Activated CD4-positive, alpha-beta T cell treated with anti-CD3 and anti-CD28 coated beads for 4 hours (primary cell): ENCODE measurements at regions not wholly inside any gene's neighbourhood (a gene's known extent, or its start where the extent isn't known, plus 50 kb on each side); places are given as distances from the start of the nearest gene placed in this dataset.

ENCODE experiments used
- DNase-seq, 2 donors: peaks; one replicate each; pipeline ENCODE4 v3.0.0-alpha.2; 2020

DNA sequence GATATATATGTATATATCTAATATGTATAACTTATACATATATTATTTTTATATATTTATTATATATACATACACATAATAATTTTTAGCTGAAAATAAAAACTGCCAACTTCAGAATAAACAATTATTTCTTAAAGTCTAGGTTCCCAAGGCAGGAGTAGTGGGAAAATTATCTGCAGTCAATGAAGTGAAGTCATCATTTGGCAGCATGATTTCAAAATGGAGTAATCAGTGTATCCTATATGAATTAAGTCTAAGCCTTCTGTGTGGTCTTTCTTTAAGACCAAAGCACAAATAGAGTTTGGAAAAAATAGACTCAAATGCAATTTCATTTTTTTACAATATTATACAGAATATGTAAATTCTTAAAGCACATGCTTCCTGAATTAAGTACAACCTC lies 251.0 kb downstream of the SAMD5 start:
- DNase-seq: no peak

DNA sequence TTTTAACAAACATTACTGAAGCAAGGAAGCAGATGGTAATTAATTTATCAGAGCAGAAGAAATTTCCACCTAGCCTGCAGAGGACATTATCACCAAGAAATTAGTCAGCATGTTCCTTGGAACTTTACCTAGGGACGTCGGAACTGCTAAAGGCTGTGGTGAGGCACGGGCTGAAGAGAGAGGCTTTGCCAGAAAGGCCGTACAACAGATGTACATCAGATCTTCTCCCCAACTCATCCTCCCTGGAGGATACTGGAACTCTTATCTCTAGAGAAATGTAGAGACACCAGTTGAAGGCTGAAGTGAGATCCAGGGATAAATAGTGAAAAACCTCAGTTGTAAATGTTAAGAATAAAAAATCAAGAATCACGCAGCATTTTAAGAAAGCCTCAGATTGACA lies 257.1 kb downstream of the SAMD5 start:
- DNase-seq: no peak

DNA sequence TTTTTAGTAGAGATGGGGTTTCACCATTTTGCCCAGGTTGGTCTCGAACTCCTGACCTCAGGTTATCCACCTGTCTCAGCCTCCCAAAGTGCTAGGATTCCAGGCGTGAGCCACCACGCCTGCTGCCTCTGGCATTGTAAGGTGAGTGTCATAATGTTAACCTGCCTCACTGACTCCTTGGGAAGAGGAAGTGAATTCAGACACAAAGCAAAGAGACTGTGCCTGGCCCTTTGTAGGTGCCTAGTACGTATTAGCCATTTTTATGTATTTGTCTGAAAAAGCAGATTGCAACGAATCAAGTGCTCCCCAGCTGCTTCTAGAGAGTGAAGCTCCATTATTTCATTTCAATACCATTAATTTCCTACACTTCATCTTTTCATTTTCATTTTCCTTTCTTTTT lies 260.5 kb downstream of the SAMD5 start:
- no peak for DNase-seq

DNA sequence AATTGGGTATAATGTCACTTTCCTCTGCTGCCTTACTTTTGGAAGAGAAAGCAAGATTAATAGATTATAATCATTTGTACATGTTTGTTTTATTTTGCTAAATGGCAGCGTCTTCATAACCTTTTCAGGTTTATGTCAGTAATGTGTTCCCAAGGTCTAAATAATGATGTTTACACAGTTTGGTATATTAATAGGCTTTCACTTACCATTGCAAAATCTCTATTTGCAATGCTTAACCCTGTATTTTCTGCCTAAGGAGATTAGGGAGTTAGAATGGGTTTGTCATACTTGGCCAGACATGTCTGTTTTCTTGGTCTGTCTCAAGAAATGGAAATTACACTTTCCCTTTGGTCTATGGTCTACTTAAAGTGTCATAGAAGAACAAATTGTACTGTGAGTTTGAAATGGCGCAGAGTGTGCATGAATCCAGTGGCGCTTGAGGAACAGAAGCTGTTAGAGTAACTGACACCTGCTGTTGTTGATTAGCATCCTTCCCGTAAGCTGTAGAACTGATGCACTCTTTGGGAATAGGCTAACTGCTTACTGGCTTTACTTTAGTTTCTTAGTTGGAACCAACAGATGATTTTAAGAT lies 261.1 kb downstream of the SAMD5 start:
- DNase-seq: no peak

- DNase-seq: no peak
Observed at GRCh38 chr6:147770221-147770620, 261.7 kb downstream of the SAMD5 start.

GRCh38 chr6:147772724-147773123 lies 264.2 kb downstream of the SAMD5 start:
- no peak for DNase-seq

GRCh38 chr6:147774856-147775255 lies 266.4 kb downstream of the SAMD5 start:
- DNase-seq: no peak

DNA sequence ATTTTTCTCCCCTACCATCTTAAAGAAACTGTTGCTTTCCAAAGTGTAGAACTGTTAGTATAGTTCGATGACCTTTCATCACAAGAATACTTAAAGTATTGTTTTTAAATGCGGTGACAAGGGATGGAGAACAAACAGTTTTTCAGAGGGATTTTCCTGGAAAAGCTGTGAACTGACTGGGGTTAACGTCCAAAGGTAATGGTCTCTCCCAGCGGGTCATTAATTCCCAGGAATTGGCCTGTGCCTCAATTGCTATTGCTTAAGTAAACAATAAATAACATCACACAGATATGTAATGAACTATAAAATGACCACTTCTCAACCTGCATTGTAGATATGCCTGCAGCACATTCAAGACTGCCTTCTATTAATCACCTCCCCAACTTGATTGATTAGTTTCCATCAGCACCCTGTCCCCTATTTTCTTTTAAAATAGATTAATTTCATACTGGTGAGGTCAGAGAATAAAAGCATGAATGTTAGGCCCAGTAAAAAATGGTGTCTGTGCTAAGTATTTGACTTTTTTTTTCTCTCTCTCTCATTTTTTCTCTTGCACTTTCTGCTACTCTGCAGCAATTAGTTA lies 268.2 kb downstream of the SAMD5 start:
- DNase-seq: no peak

DNA sequence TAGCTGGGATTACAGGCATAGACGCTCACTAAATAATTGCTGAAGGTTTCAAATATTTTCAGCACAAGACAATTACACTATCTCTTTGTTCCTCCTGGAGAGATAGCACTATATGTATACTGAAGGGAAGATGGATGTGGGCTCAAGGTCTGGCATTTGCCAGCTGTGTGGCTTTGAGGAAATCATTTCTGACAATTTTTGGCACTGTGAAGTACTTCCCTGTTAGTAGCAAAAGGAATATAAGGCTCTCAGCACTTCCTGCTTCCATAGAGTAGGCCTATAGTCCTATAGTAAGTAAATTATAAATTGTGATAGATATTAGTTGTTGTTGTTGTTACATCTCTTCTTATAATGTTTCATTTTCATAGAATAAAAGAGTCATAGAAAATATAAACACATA lies 271.1 kb downstream of the SAMD5 start:
- DNase-seq: no peak

GRCh38 chr6:147782302-147782701 lies 273.8 kb downstream of the SAMD5 start:
- no peak for DNase-seq

GRCh38 chr6:147784371-147784770 lies 275.9 kb downstream of the SAMD5 start:
- no peak for DNase-seq

GRCh38 chr6:147787417-147787816 lies 278.9 kb downstream of the SAMD5 start:
- DNase-seq: no peak

DNA sequence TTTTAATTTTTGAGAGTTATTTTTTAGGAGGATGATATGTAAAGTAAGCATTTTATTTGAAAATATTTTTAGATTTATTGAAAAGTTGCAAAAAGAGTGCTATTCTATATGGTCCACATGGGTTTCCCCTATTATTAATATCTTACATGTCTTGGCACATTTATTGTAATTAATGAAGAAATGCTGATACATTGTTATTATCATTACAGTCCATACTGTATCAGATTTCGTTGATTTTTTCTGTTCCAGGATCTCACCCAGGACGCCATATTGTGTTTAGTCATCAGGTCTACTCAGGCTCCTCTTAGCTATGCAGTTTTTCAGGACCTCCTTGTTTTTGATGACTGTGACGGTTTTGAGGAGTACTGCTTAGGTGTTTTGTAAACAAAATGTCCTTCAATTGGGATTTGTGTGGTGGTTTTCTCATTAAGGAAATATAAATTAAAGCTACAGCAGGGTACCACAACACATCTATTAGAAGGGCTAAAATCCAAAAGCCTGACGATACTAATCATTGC lies 281.0 kb downstream of the SAMD5 start:
- DNase-seq: no peak

DNA sequence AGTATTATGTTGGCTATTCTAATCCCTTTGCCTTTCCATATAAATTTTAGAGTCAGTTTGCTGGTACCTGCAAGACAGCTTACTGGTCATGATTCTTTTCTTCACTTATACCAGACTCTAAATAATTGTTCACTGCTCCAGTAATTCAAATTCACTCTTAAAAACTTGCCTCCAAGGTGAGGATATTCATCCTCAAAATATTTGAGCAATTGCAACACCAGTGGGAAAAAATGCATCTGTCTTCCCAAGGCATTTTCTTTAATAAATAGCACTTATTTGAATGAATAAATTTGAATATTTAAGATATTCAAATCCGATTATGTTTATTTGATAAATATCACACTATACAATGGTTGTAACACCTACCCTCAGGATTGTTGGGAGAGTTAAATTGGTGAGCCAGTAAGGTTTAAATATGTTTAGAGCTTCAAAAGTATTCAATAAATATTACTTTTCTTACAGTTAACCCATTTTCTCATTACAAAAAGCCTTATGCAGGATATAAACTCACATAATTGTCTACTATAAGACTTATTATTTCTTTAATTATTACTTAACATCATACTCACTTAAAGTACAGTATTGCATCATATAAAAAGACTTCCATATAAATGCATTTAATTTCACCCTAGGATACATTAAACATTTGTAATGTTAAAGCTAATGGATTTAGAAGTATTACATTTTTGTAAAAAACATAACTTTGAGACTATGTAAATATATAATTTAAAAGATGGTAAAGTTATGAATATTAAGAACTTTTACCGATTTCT lies 285.6 kb downstream of the SAMD5 start:
- no peak for DNase-seq

DNA sequence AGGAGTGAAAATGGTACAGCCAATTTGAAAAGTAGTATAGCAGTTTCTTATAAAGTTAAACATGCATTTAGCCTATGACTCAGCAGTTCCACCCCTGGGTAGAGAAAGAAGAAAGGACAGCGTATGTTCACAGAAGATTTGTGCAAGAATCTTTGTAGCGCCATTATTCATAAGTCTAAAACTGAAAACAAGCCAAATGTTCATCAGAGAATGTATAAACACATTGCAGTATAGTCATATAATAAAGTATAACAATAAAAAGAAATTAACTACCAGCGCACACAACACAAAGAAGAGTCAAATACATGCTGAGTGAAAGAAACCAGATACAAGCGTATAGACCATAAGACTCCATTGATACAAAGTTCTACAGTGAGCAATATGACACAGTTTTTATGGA lies 294.0 kb downstream of the SAMD5 start:
- no peak for DNase-seq

DNA sequence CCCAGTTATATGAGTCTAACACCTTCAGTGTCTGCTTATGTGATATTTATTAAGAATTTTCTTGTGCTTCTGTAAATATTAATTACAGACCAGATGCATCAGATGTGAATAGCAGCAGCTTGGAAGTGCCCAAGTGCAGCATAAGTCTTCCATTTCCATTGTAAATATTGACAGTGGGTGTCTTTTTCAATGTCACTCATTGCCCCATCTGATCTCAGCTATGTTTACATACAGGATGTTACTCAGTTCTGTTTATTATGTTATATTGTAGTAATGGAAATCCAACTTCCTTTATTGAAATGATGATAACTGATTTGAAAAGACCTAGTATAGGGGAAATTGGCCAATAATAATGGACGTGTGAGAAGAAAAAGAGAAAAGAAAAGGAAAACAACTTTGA lies 296.7 kb downstream of the SAMD5 start:
- DNase-seq: no peak

DNA sequence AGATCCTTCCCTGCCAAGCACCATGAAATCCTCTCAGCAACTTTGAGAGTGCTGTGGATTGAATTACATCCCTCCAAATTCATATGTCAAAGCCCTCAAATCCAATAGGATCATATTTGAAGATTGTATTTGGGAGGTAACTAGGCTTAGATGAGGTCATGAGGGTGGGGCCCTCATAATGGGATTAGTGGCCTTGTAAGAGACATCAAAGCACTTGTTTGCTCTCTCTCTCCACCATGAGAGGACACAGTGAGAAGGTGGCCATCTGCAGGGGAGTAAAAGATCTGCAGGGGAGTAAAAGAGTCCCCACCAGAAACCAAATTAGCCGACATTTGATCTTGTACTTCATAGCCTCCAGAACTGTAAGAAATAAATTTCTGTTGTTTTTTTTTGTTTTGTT lies 298.2 kb downstream of the SAMD5 start:
- DNase-seq: no peak

GRCh38 chr6:147808640-147809039 lies 300.1 kb downstream of the SAMD5 start:
- no peak for DNase-seq

- no peak for DNase-seq
Observed at GRCh38 chr6:147811913-147812629, 303.6 kb downstream of the SAMD5 start.

DNA sequence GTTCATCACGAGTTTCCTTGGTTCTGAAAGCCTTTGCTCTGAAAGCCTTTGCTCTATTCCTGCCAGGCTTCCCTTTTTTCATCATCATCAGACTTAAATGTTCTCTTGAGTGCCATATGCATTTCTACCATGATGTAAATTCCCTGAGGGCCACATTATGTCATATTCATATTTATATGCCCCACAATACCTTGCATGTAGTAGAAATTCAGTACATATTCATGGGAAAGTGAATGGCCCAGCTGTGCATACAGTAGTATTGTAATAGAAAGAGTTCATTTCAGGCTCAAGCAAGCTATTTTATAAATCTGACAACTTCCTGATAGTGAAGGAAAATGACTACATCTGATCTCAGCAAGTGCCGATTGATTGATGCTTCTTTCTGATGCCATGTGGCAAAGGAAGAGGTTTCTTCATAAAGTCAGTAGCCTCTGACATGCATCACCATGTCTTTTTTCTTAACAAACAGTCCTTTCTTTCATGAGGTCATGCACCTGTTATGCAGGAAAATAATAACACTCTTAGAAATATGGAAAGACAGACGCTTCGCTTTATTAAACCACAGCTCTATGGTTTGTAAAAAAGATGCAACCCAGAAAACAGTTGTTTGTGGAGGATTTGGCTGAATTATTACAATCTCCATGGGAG lies 308.7 kb downstream of the SAMD5 start:
- no peak for DNase-seq

DNA sequence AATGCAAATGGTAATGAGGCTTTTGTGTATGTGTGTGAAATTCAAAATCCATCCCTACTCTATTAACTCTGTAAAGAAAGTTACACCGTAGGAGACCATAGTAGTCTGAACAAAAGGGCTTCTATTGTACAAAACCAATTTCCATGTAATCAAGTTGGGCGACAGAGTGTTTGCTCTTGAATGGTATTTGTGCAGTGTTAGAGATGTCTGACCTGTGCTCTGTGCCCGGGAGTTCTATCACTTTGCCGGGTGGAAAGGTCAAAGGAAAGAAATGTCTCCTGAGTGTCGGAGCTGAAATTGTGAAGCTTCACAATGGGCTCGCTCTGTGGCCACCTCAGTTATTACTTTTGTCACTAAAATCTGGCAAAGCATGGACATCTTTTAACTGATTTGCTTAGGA lies 312.0 kb downstream of the SAMD5 start:
- DNase-seq: no peak

DNA sequence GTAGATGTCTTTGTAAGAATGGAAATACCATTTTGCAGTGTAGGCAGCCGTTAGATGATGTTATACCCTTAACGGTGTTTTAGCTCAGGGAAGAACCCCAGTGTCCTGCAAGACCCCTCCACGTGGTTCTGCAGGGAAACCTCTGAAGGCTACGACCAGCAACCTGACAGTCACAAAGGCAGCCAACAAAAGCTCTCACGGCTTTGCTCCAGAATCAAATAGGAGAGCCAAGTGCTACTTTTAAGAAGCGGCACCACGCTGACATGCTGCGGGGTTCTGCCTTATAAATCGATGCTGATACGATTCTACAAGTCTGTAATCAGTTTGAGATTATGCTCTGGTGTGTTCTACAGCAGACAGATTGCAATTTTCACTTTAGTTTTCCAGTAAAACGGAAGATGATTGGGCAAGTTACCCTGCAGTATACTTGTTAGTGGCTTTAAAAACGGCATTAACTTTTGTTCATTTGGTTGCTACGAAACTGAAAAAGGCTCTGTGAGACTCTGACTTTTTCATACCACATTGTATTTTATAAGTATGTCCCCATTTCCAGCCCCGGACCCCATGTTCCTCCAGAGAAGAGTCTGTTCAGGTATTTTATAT lies 312.9 kb downstream of the SAMD5 start:
- no peak for DNase-seq

- no peak for DNase-seq
Observed at GRCh38 chr6:147823936-147824335, 315.4 kb downstream of the SAMD5 start.
